Tibial nerve (tissue), 3 donors: ENCODE measurements at regions not wholly inside any gene's neighbourhood (a gene's known extent, or its start where the extent isn't known, plus 50 kb on each side); places are given as distances from the start of the nearest gene placed in this dataset.
"Not testable (repeated sequence)": the region's sequence is repeated elsewhere in the genome, so short reads cannot be mapped to it uniquely, and the experiment has no call there.

Experiments
- CTCF ChIP-seq, 5 experiments: fragments of 200-600 bp in 3 of 5; fragments of 450-650 bp in 2 of 5; sonication (generic) in 3 of 5; IDR thresholded peaks; one replicate each; pipeline ENCODE4 v1.5.1; 2016 to 2019; ENCODE audit warnings: antibody characterized with exemption in 5 of 5, mild to moderate bottlenecking in 3 of 5, moderate library complexity in 2 of 5
- POLR2A ChIP-seq, 2 donors: fragments of 450-650 bp; IDR thresholded peaks; one replicate each; pipeline ENCODE4 v1.6.1; 2017; ENCODE audit warnings: antibody characterized with exemption in 2 of 2, mild to moderate bottlenecking in 2 of 2, moderate library complexity in 2 of 2

- TF ChIP-seq CTCF, POLR2A (IDR thresholded peaks at IDR 0.05): not testable (repeated sequence)
Measured at GRCh38 chr3:153230427-153230826, 68.4 kb downstream of the RAP2B start.
